Heart left ventricle (tissue), 16 donors: ENCODE measurements at regions not wholly inside any gene's neighbourhood (a gene's known extent, or its start where the extent isn't known, plus 50 kb on each side); places are given as distances from the start of the nearest gene placed in this dataset.

Source experiments
- ATAC-seq, 4 donors: fragments of 200-7000 bp; cut with Tn5 transposase; one replicate each; pipeline ENCODE4 v1.9.1; 2020 to 2022; ENCODE audit warnings: moderate library complexity in 4 of 4, mild to moderate bottlenecking in 3 of 4, moderate number of reproducible peaks in 1 of 4
- DNase-seq, 5 donors: peaks; one replicate each; pipeline ENCODE4 v3.0.0-alpha.2; 2020
- H3K27ac ChIP-seq, 12 donors: fragments of 200-600 bp; sonication (generic) in 4 of 12; one replicate each; pipeline versions ENCODE4 v1.5.0 to v1.8.0; 2016 to 2022; ENCODE audit warnings: mild to moderate bottlenecking in 2 of 12
- H3K27me3 ChIP-seq, 9 donors: fragments of 200-600 bp; sonication (generic) in 2 of 9; one replicate each; pipeline versions ENCODE4 v1.5.1 to v1.8.0; 2016 to 2022; ENCODE audit warnings: mild to moderate bottlenecking in 3 of 9
- H3K36me3 ChIP-seq, 9 donors: fragments of 200-600 bp; sonication (generic) in 2 of 9; one replicate each; pipeline versions ENCODE4 v1.5.0 to v1.8.0; 2018 to 2022; ENCODE audit warnings: mild to moderate bottlenecking in 2 of 9
- H3K4me1 ChIP-seq, 12 donors: fragments of 200-600 bp; sonication (generic) in 4 of 12; one replicate each; pipeline versions ENCODE4 v1.5.0 to v1.8.0; 2016 to 2022; ENCODE audit warnings: mild to moderate bottlenecking in 3 of 12
- H3K4me3 ChIP-seq, 12 donors: fragments of 200-600 bp; sonication (generic) in 4 of 12; one replicate each; pipeline versions ENCODE4 v1.5.0 to v1.8.0; 2017 to 2022; ENCODE audit warnings: mild to moderate bottlenecking in 9 of 12, moderate library complexity in 4 of 12
- H3K9me3 ChIP-seq, 12 donors: fragments of 200-600 bp; sonication (generic) in 4 of 12; one replicate each; pipeline versions ENCODE4 v1.5.0 to v1.8.0; 2016 to 2022; ENCODE audit warnings: mild to moderate bottlenecking in 1 of 12
- CTCF ChIP-seq, 12 donors: fragments of 200-600 bp; sonication (generic) in 4 of 12; IDR thresholded peaks; one replicate each; pipeline versions ENCODE4 v1.5.0 to v1.8.0; 2018 to 2022; ENCODE audit warnings: antibody characterized with exemption in 12 of 12, mild to moderate bottlenecking in 5 of 12
- POLR2A ChIP-seq, 2 donors: fragments of 450-650 bp; IDR thresholded peaks; one replicate each; pipeline ENCODE4 v1.6.1; 2017; ENCODE audit warnings: antibody characterized with exemption in 2 of 2, mild to moderate bottlenecking in 2 of 2, moderate library complexity in 2 of 2
- WGBS, 4 donors: extraction: QIAGEN DNeasy Blood & Tissue Kit in 2 of 4; methylation state at CpG; one replicate each; pipeline versions ENCODE4 v1.1.5 to v1.1.7; 2013 to 2018; 5-methylcytosine and 5-hydroxymethylcytosine counted together
- intact Hi-C, 10 donors: fragments of 100-400 bp; cut with DNase I; formaldehyde crosslinking; loops; one replicate each; pipeline versions ENCODE4 v1.11.1 to v1.14.2; 2022
- donor health status: ischemic (EF 13 %, LVEDD 7.1; RV severe dilation, severe dysfunction).
- donor health status: healthy with polysubstance abuse.
- donor health status: DM: no; HTN: yes; CAD: no.
- donor health status: DM: no; HTN: no; CAD: no.
- donor health status: ischemic (EF 25% LVEDD 6.9; RV normal size, moderate dysfunction).
- donor health status: ischemic (EF 25% LVEDD 5.7; RV mildly dilated, moderate dysfunction).
- donor health status: healthy.
- donor health status: DM: yes; HTN: yes; CAD: no.
- donor health status: ischemic (EF 35%, LVEDD 5.7; RV mildly dilated, moderate dysfunction).
- donor health status: nonischemic (EF 11% LVEDD 7.7; RV severe dilation, severe dysfunction).
- donor health status: DM: yes; HTN: yes; CAD: no.
- donor health status: PGD.
- donor health status: ischemic (EF 29% LVEDD 5.4; RV normal size, mild dysfunction).
- donor health status: nonischemic (EF 23%, LVEDD 6.1; RV moderate dilation, normal function).

DNA sequence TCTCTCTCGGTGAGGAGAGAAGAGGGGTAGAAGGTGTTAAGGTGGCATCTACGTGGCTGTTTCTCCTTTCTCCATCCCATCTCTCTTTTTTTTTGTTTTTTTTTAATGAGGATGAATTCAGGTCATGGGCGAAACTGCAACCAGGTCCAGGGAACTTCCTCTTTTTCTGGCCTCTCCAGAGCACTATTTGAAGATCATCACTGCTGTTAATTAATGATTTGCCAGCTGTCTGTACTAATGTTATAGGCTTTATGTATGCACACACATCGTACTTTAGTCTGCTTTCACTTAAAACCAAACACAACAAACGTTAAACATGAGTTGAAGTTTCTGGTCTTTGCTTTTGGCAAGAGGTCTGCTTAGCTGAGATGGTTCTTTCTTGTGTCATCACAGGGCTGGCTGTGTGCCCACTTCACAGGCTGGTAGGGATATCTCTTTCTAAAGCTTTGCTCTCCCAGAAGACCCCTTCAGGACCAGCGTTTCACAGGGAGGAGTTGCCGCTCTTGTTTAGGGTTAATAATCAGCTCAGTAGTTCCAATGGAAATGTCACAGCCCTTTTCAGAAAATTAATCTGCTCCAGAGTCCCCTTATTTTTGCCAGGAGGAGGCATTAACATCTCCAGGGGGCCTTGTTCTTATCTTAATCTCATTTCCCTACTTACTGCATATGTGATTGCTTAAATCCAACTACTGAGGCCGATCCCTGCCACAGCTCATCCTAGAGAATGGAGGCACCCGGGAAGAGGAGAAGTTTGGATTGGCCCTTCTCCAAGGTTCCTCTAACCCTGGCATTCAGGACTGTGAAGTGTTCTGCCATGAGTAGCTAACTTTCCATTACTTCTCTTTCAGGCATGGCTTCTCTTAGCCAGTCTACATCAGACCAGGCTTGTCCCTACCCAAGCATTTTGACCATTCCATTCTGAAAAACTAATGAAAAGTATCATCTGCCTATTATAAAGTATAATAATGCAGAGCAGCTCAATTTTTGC is 273.9 kb upstream of the NFE2L3 start:
- 73 to 81% (median 77%) methylated on average over 9 of the region's 9 CpGs for WGBS, 4 donors
- Histone ChIP-seq H3K27ac (no peak overlapping the region), H3K4me1 (no peaks in the 10 kb centered on the region), H3K27me3 (peaks cover 0 to 93% (median 25%) of the 10 kb centered on the region in 9 donors), H3K4me3 (no peak overlapping the region), H3K9me3 (peaks cover 0 to 4% (median 0%) of the 10 kb centered on the region in 12 donors), H3K36me3 (no peaks in the 10 kb centered on the region)
- intact Hi-C loops: no loop called here
- no peak for DNase-seq
- ATAC-seq: no peak
- TF ChIP-seq CTCF (IDR thresholded peaks at IDR 0.05) (no peak), POLR2A (IDR thresholded peaks at IDR 0.05) (no peak)

- H3K36me3 ChIP-seq: no peaks in the 10 kb centered on the region
- no peak overlapping the region for H3K4me3 ChIP-seq
- DNase-seq: no peak
- ATAC-seq: no peak
- H3K9me3 ChIP-seq: peaks cover 0 to 4% (median 0%) of the 10 kb centered on the region in 12 donors
- peaks cover 0 to 89% (median 21%) of the 10 kb centered on the region in 9 donors for H3K27me3 ChIP-seq
- intact Hi-C loops: loop anchor here in 1 of 10 donors (10.0 kb wide), 1 partner anchor 1285 kb away; the partner anchor contains the start of gene HOXA9
- H3K27ac ChIP-seq: no peak overlapping the region
- TF ChIP-seq CTCF (IDR thresholded peaks at IDR 0.05): no peak
- H3K4me1 ChIP-seq: no peaks in the 10 kb centered on the region
- 68 to 75% (median 70%) methylated on average over 3 of the region's 3 CpGs for WGBS, 4 donors
Measured at GRCh38 chr7:25879799-25880198, 272.2 kb upstream of the NFE2L3 start.

- TF ChIP-seq POLR2A (IDR thresholded peaks at IDR 0.05) (no peak), CTCF (IDR thresholded peaks at IDR 0.05) (no peak)
- Histone ChIP-seq H3K4me1 (no peaks in the 10 kb centered on the region), H3K27me3 (peaks cover 0 to 81% (median 15%) of the 10 kb centered on the region in 9 donors), H3K27ac (no peak overlapping the region), H3K4me3 (no peak overlapping the region), H3K9me3 (no peaks in the 10 kb centered on the region), H3K36me3 (no peaks in the 10 kb centered on the region)
- no peak for ATAC-seq
- intact Hi-C loops: loop anchor here in 1 of 10 donors (10.0 kb wide), 1 partner anchor 1283 kb away; the partner anchor contains the start of gene HOXA9
- DNase-seq: no peak
- 69 to 71% (median 70%) methylated on average over 14 of the region's 14 CpGs for WGBS, 4 donors
Measured at GRCh38 chr7:25881317-25882037, 270.5 kb upstream of the NFE2L3 start.
